HG03159 (cell line): ENCODE measurements at regions not wholly inside any gene's neighbourhood (a gene's known extent, or its start where the extent isn't known, plus 50 kb on each side); places are given as distances from the start of the nearest gene placed in this dataset.

Experiments used
- ATAC-seq: cut with Tn5 transposase; IDR thresholded peaks from one replicate; pipeline ENCODE4 v1.9.1; 2021; ENCODE audit warnings: mild to moderate bottlenecking, moderate library complexity; ENCODE audit not compliant: unreplicated experiment

DNA sequence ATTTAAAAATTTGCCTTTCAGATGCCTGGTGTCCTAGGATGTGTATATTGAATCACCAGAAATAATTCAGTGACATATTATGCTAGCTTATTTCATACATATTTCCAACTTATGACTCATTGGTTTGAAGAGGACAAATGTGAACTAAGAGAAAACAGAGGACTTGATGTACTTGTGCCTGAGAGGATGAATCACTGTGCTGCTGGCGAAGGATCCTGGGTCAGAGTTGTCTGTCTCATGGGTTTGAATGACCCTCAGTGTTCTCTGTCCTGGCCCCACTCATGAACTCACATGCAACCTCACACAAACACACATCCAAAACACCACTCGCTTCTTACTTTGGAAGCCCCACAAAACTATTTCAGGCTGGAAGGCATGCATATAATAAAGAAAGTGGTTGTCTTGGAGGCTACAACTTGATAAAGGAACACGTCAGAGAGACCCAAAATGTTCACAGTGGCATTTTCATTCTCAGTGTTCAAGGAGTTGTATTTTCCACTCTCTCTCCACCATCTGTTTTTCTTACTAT is 129.0 kb upstream of the SPRY2 start:
- ATAC-seq, result no peak

DNA sequence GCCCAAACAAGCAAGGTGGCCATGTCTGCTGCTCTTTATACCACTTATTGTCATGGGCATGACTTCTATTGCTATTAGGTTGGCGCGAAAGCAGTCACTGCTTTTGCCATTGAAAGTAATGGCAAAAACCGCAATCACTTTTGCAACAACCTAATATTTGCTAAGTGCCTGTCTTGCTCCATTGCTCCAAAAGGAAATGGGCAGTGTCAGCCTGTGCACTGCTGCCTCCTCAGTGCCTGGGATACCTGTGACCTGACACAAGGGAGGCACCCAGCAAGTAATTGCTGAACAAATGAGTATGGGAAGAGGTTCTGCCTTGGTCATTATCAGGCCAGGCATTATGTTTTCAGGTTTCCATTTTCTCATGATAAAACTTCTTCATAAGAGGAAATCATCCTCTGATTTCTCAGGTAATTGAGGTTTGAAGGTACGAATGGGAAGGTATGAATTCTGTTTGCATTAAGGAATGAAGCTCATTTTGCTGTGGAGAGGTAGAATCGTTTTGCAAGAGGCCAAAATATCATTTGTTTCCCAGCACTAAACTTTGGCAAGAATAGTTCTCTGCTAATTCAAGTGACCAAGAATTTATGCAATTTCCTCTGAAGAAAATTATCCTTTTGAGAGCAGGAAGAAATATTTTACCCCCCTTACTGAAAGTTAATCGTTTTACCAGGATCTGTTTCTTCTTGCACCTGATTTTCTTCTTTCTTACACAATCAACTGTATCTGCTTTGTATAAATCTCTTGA is 128.4 kb upstream of the SPRY2 start:
- ATAC-seq, result no peak

DNA sequence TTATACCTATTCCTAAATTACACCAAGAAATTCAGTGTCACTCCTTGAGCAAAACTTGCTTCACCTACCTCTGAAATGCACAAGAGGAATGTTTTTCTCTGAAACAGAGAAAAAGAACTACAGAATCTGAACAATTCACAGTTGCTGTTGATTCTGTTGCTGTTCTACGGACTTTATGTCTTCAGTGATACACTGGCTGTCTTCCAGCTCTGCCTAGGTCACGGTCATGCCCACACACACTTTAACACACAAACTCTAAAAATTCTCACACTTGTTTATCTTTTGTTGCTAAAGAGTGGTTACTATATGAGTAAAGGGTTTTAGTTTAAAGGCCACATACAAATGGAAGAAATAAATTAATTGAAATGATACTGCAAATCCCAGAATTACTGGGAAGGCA is 124.4 kb upstream of the SPRY2 start:
- no peak for ATAC-seq

- ATAC-seq, result no peak
These were observed 122.9 kb upstream of the SPRY2 start for GRCh38 chr13:80463673-80464352.

DNA sequence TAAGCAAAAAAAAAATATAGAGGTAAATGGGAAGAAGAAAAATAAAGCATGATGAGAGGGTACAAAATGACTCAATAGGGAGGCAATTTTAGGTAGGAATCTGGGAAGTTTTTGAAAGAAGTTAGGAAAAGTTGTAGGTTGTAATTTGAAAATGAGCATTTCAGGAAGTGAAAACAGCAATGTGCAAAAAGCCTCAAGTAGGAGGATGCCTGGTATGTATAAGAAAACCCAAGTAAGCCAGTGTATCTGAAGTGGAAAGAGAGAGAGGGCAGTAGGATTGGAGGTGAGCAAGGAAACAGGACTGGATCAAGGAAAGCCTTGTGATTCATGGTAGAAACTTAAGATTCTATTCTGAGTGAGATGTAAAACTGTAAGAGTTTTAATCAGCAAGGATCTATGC is 121.6 kb upstream of the SPRY2 start:
- ATAC-seq, result no peak

- ATAC-seq, result no peak
These were observed 121.1 kb upstream of the SPRY2 start for GRCh38 chr13:80462037-80462436.

- no peak for ATAC-seq
These were observed 117.6 kb upstream of the SPRY2 start for GRCh38 chr13:80458543-80458942.

DNA sequence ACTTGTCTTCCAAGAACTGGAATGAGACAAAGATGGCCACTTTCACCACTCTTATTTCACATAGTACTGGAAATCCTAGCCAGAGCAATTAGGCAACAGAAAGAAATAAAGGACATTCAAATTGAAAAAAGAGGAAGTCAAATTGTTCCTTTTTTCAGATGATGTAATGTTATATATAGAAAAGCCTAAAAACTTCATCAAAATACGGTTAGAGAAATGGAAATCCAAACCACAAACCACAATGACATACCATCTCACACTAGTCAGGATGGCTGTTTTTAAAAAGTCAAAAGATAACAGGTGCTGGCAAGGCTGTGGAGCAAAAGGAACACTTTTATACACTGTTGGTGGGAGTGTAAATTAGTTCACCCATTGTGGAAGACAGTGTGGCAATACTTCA is 113.3 kb upstream of the SPRY2 start:
- ATAC-seq, result peak; percentile 82

- no peak for ATAC-seq
These were observed 111.4 kb upstream of the SPRY2 start for GRCh38 chr13:80452279-80452678.

GRCh38 chr13:80451641-80452040 is 110.7 kb upstream of the SPRY2 start:
- no peak for ATAC-seq

DNA sequence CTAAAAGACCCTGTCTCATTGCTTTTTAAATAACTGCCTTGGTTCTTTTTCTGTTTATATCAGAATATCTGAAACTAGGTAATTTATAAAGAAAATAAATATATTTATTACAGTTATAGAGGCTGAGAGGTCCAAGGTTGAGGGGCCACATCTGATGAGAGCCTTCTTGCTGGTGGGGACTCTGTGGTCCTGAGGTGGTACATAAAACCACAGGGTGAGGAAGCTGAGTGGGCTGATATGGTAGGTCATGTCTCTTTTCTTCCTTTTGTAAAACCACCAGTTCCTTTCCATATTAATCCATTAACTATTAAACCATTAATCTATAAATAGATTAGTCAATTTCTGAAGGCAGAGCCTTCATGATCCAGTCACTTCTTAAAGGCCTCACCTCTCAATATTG is 109.5 kb upstream of the SPRY2 start:
- ATAC-seq, result no peak

- no peak for ATAC-seq
These were observed 107.8 kb upstream of the SPRY2 start for GRCh38 chr13:80448725-80449124.

DNA sequence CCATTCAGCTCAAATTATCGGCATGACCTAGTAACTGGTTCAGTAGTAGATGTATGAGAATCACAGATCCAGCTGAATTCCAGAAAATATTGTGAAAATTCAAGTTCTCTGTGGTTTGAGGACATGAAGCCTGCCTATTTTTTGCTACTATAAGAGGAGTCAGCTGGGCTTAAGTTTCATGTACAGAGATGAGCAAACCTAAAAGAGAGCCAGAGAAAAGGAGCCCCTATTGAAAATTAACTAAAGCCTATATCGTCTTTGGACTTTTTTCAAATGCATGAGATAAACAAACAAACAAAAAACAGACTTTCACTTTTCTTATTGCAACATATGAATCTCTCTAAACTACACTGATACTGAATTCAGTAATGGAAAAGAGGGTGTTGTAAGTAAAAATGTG is 106.8 kb upstream of the SPRY2 start:
- ATAC-seq, result no peak

DNA sequence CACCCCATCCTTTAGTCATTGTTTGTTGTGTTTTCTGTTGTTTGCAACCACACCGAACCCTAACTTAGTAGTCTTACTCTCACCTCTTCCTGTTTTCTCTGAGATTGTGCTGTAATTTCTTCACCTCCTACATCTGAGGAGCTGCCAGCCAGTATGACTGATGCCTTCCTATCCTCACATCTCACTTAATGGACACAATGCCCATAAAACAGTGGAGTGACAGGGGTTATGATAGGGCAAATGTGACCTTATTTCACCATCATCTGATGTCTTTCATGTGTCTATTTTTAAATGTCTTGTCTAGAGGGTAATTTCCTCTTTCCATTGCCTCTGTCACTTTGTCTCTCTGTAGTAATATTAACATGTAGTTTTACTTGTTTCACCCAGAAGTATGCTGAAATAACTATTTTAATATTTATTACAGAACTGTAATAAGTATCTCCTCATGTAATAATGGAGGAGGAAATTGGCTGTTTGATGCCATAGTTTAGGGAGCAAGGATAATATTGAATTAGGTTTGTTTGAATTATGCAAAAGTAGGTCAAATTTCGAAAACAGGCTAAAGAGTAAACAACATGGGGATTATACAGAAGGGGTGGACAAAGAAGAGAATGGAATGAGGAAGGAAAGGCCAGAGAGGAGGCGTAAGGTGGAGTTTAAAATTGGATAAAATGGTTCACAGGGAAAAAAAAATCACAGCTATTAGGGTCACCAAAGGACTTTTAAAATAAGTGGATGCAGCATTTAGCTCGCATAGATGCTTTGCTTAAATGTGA is 103.5 kb upstream of the SPRY2 start:
- ATAC-seq, result no peak

GRCh38 chr13:80442609-80443008 is 101.7 kb upstream of the SPRY2 start:
- no peak for ATAC-seq

DNA sequence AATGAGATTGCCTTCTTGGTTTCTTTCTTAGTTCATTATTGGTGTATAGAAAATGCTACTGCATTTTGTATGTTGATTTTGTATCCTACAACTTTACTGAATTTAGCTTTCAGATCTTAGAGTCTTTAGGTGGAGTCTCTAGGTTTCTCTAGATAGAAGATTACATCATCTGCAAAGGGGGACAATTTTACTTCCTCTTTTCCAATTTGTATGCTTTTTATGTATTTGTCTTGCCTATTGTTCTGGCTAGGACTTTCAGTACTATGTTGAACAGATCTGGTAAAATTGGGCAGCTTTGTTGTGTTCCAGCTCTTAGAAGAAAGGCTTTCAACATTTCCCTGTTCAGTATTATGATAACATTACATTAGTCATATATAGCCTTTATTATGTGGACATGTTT is 101.0 kb upstream of the SPRY2 start:
- ATAC-seq, result peak; percentile 65

- ATAC-seq, result no peak
These were observed 97.6 kb upstream of the SPRY2 start for GRCh38 chr13:80438521-80438920.

- no peak for ATAC-seq
These were observed 96.3 kb upstream of the SPRY2 start for GRCh38 chr13:80437231-80437630.

- ATAC-seq, result no peak
These were observed 95.7 kb upstream of the SPRY2 start for GRCh38 chr13:80436571-80437169.

- no peak for ATAC-seq
These were observed 89.6 kb upstream of the SPRY2 start for GRCh38 chr13:80430561-80430960.
